Transverse colon (tissue), 4 donors: ENCODE measurements at regions not wholly inside any gene's neighbourhood (a gene's known extent, or its start where the extent isn't known, plus 50 kb on each side); places are given as distances from the start of the nearest gene placed in this dataset.
"Not testable (repeated sequence)": the region's sequence is repeated elsewhere in the genome, so short reads cannot be mapped to it uniquely, and the experiment has no call there.

Experiments
- DNase-seq: peaks from one replicate; pipeline ENCODE4 v3.0.0-alpha.2; 2019
- H3K27ac ChIP-seq, 4 donors: fragments of 200-600 bp; sonication (generic); 2 replicates each; pipeline ENCODE4 v1.5.1; 2016 to 2018; ENCODE audit warnings: inconsistent platforms in 4 of 4
- H3K27me3 ChIP-seq: fragments of 200-600 bp; sonication (generic); 2 replicates; pipeline ENCODE4 v1.5.1; 2017; ENCODE audit warnings: inconsistent platforms
- H3K36me3 ChIP-seq, 4 donors: fragments of 200-600 bp; sonication (generic); 2 replicates each; pipeline ENCODE4 v1.5.1; 2017 to 2019; ENCODE audit warnings: inconsistent platforms in 4 of 4
- H3K4me1 ChIP-seq, 4 donors: fragments of 200-600 bp; sonication (generic); 2 replicates each; pipeline ENCODE4 v1.5.1; 2017 to 2020; ENCODE audit warnings: inconsistent platforms in 4 of 4
- H3K4me3 ChIP-seq, 4 donors: fragments of 200-600 bp; sonication (generic); 1 replicate in 1 of 4; 2 replicates in 3 of 4; pipeline versions ENCODE4 v1.5.1 to v1.6.1; 2017 to 2019; ENCODE audit warnings: inconsistent platforms in 4 of 4
- H3K9me3 ChIP-seq, 2 donors: fragments of 200-600 bp; sonication (generic); 2 replicates each; pipeline ENCODE4 v1.5.1; 2017 to 2019; ENCODE audit warnings: inconsistent platforms in 2 of 2
- EP300 ChIP-seq: sonication (generic); formaldehyde crosslinking; IDR thresholded peaks from one replicate; pipeline ENCODE4 v1.6.1; 2017; ENCODE audit warnings: antibody characterized with exemption, low read depth
- POLR2A ChIP-seq: fragments of 450-650 bp; IDR thresholded peaks from one replicate; pipeline ENCODE4 v1.6.1; 2016; ENCODE audit warnings: antibody characterized with exemption, mild to moderate bottlenecking, moderate library complexity
- POLR2AphosphoS5 ChIP-seq, 3 donors: sonication (generic); formaldehyde crosslinking; IDR thresholded peaks; one replicate each; pipeline ENCODE4 v1.6.1; 2016; ENCODE audit warnings: antibody characterized with exemption in 3 of 3
- WGBS, 2 donors: methylation state at CpG; one replicate each; pipeline ENCODE4 v1.1.5; 2018; ENCODE audit warnings: low coverage in 1 of 2; 5-methylcytosine and 5-hydroxymethylcytosine counted together
- in situ Hi-C, 4 donors: fragments of 200-750 bp; cut with MboI; loops; one replicate each; pipeline versions ENCODE4 v1.15.0 to v1.15.1; 2017; ENCODE audit warnings: low sequenced_read_pairs in 3 of 4, low pct_ligation_motif_present in 1 of 4, low pct_unique_long_range_greater_than_20kb in 1 of 4
- intact Hi-C: fragments of 100-400 bp; cut with DNase I; formaldehyde crosslinking; loops from one replicate; pipeline ENCODE4 v1.15.1; 2023; ENCODE audit warnings: low total_unique reads
- TF ChIP-seq, protein P1 (sequence below), 5 experiments: fragments of 200-600 bp in 3 of 5; fragments of 450-650 bp in 2 of 5; sonication (generic) in 3 of 5; IDR thresholded peaks; 1 replicate in 2 of 5; 2 replicates in 3 of 5; pipeline ENCODE4 v1.5.1; 2016 to 2017; ENCODE audit warnings: antibody characterized with exemption in 5 of 5, inconsistent platforms in 3 of 5, mild to moderate bottlenecking in 2 of 5, moderate library complexity in 1 of 5

DNA sequence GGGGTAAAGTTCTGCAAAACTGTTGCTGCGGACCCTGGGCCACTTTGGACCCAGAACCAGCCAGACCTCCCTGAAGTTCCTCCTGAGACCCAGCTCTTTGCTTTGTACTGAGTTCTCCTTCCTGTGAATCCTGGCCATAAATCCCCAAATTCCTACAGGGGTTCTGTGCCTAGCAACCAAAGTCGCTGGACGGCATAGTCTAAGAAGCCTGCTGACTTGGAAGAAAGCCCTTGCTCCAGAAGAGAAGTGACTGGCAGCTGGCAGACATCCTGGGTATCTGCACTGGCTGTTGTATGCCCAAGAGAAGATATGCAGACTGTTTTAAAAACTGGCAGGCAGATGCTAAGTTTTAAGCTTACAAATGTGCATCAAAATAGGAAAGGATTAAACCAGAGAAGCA is 99.9 kb upstream of the SLC24A4 start:
- TF ChIP-seq, protein P1, sequence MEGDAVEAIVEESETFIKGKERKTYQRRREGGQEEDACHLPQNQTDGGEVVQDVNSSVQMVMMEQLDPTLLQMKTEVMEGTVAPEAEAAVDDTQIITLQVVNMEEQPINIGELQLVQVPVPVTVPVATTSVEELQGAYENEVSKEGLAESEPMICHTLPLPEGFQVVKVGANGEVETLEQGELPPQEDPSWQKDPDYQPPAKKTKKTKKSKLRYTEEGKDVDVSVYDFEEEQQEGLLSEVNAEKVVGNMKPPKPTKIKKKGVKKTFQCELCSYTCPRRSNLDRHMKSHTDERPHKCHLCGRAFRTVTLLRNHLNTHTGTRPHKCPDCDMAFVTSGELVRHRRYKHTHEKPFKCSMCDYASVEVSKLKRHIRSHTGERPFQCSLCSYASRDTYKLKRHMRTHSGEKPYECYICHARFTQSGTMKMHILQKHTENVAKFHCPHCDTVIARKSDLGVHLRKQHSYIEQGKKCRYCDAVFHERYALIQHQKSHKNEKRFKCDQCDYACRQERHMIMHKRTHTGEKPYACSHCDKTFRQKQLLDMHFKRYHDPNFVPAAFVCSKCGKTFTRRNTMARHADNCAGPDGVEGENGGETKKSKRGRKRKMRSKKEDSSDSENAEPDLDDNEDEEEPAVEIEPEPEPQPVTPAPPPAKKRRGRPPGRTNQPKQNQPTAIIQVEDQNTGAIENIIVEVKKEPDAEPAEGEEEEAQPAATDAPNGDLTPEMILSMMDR (IDR thresholded peaks at IDR 0.05): no peak
- TF ChIP-seq POLR2AphosphoS5 (IDR thresholded peaks at IDR 0.05) (no peak), POLR2A (no peak), EP300 (no peak)

DNA sequence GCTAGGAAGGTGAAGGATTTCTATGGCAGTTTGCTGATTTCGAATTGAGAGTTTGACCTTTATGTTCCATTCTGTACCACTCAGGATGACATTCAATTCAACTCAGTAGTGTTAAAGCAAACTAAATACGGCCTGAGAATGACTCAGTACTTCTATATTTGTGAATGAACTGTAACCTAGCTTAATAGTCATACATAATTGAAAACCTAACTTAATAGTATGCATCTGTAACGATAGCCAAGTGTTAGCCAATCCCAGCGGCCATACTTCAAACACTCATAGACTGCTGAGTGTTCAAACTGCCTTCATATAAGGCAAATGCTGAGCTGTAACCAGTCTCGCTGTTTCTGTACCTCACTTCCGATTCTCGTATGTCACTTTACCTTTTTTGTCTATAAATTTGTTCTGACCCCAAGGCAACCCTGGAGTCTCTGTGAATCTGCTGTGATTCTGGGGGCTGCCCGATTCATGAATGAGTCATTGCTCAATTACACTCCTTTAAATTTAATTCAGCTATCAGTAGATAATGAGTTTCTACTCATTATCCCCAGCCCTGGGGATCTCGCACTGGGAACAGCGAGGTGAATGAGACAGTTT is 98.5 kb upstream of the SLC24A4 start:
- intact Hi-C loops: no loop called here
- 69 to 79% methylated on average over 8 to 10 of the region's 10 CpGs for WGBS, 2 donors

More for the DNA sequence above, 99.9 kb upstream of the SLC24A4 start:
- no peaks in the 10 kb centered on the region for H3K9me3 ChIP-seq
- no peak for DNase-seq
- H3K36me3 ChIP-seq: no peaks in the 10 kb centered on the region
- no peak overlapping the region for H3K4me3 ChIP-seq
- 38 to 54% methylated on average over 2 to 3 of the region's 3 CpGs for WGBS, 2 donors
- no peaks in the 10 kb centered on the region for H3K27me3 ChIP-seq
- in situ Hi-C loops (no loop called here), intact Hi-C loops (no loop called here)
- no peaks in the 10 kb centered on the region for H3K4me1 ChIP-seq
- H3K27ac ChIP-seq: no peak overlapping the region

DNA sequence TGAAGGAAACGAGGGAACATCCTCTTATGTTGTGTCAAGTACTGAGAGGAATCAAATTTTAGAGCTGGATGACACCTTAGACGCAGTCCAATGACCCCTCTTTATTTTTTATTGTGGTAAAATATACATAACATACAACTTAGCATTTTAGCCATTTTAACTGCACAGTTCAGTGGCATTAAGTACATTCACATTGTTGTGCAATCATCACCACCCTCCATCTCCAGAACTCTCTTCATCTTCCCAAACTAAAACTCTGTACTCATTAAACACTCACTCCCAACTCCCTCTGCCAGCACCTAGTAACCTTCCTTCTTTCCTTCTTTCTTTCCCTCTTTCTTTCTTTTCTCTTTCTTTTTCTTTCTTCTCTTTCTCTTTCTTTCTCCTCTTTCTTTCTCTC is 97.2 kb upstream of the SLC24A4 start:
- no peak for DNase-seq
- Histone ChIP-seq H3K4me3 (no peak overlapping the region), H3K36me3 (no peaks in the 10 kb centered on the region), H3K27me3 (no peaks in the 10 kb centered on the region), H3K4me1 (no peaks in the 10 kb centered on the region), H3K27ac (no peak overlapping the region), H3K9me3 (no peaks in the 10 kb centered on the region)
- TF ChIP-seq POLR2AphosphoS5 (IDR thresholded peaks at IDR 0.05) (no peak), POLR2A (no peak)
- TF ChIP-seq, protein P1 (IDR thresholded peaks at IDR 0.05): no peak
- 34 to 38% methylated on average over 2 of the region's 2 CpGs for WGBS, 2 donors
- in situ Hi-C loops: no loop called here
- intact Hi-C loops: no loop called here

More for the DNA sequence above, 98.5 kb upstream of the SLC24A4 start:
- Histone ChIP-seq H3K27ac (no peak overlapping the region), H3K4me3 (no peak overlapping the region), H3K27me3 (no peaks in the 10 kb centered on the region), H3K36me3 (no peaks in the 10 kb centered on the region), H3K4me1 (no peaks in the 10 kb centered on the region), H3K9me3 (no peaks in the 10 kb centered on the region)
- in situ Hi-C loops: no loop called here
- no peak for DNase-seq
- TF ChIP-seq POLR2AphosphoS5 (IDR thresholded peaks at IDR 0.05) (no peak), POLR2A (no peak), EP300 (no peak)
- TF ChIP-seq, protein P1 (IDR thresholded peaks at IDR 0.05): no peak

DNA sequence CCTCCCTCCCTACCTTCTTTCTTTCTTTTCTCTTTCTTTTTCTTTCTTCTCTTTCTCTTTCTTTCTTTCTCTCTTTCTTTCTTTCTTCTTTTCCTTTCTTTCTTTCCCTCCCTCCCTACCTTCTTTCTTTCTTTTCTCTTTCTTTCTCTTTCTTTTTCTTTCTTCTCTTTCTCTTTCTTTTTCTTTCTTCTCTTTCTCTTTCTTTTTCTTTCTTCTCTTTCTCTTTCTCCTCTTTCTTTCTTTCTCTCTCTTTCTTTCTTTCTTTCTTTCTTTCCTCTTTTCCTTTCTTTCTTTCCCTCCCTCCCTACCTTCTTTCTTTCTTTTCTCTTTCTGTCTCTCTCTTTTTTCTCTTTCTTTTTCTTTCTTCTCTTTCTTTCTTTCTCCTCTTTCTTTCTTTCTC is 96.8 kb upstream of the SLC24A4 start:
- H3K27ac ChIP-seq, H3K36me3 ChIP-seq, DNase-seq, H3K27me3 ChIP-seq, in situ Hi-C loops, H3K4me1 ChIP-seq, intact Hi-C loops, H3K9me3 ChIP-seq, H3K4me3 ChIP-seq: not testable (repeated sequence)

DNA sequence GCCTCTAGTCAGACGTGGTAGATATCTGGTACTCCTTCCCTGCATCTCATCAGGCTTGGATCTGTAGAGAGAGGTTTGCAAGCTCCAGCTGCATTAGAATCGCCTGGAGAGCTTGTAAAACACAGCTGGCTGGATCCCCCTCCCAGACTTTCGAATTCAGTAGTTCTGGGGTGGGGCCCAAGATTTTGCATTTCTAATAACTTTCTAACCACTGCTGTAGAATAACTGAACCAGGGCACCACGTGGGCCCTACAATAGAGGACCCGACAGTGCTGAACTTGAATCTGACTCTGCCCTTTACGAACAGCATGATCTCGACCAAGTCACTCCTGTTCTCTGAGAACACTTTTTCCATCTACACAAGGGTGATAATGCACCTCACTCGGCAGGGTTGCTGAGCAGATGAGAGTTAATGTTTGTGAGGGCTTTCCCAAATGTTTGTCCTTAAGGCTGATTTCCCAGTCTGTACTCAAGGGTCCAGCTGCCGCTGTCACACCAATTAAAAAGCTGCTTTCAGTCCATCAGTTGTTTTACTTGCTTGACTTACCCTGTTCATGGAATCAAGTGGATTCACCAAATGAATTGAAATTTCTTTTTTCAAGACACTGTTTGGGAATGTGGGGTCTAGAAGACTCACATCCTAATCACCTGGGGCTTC is 86.6 kb upstream of the SLC24A4 start:
- DNase-seq: no peak
- no peaks in the 10 kb centered on the region for H3K36me3 ChIP-seq
- in situ Hi-C loops (no loop called here), intact Hi-C loops (no loop called here)
- no peaks in the 10 kb centered on the region for H3K27me3 ChIP-seq
- H3K27ac ChIP-seq: no peak overlapping the region
- TF ChIP-seq POLR2A (no peak), EP300 (no peak), POLR2AphosphoS5 (IDR thresholded peaks at IDR 0.05) (no peak)
- TF ChIP-seq, protein P1 (IDR thresholded peaks at IDR 0.05): no peak
- no peaks in the 10 kb centered on the region for H3K4me1 ChIP-seq
- H3K4me3 ChIP-seq: no peak overlapping the region
- no peaks in the 10 kb centered on the region for H3K9me3 ChIP-seq
- WGBS, 2 donors: 63 to 78% methylated on average over 4 to 9 of the region's 9 CpGs
